Prostate gland (tissue), 2 donors: ENCODE measurements at regions not wholly inside any gene's neighbourhood (a gene's known extent, or its start where the extent isn't known, plus 50 kb on each side); places are given as distances from the start of the nearest gene placed in this dataset.
"Not testable (repeated sequence)": the region's sequence is repeated elsewhere in the genome, so short reads cannot be mapped to it uniquely, and the experiment has no call there.

Experiments
- DNase-seq: peaks from one replicate; pipeline ENCODE4 v3.0.0-alpha.2; 2019; ENCODE audit warnings: low spot score
- H3K27ac ChIP-seq, 2 donors: fragments of 200-600 bp; sonication (generic); 2 replicates each; pipeline ENCODE4 v1.5.1; 2017 to 2019
- H3K27me3 ChIP-seq: fragments of 200-600 bp; sonication (generic); replicated peaks from 2 replicates; pipeline ENCODE4 v1.5.1; 2019; ENCODE audit not compliant: insufficient read depth
- H3K36me3 ChIP-seq, 2 donors: fragments of 200-600 bp; sonication (generic); 1 replicate in 1 of 2; 2 replicates in 1 of 2; pipeline versions ENCODE4 v1.5.1 to v1.8.1; 2017 to 2019
- H3K4me1 ChIP-seq: fragments of 200-600 bp; sonication (generic); replicated peaks from 2 replicates; pipeline ENCODE4 v1.5.1; 2019
- H3K4me3 ChIP-seq, 2 donors: fragments of 200-600 bp; sonication (generic); 2 replicates each; pipeline ENCODE4 v1.5.1; 2017 to 2019
- H3K9me3 ChIP-seq: fragments of 200-600 bp; sonication (generic); 2 replicates; pipeline ENCODE4 v1.5.1; 2017
- POLR2A ChIP-seq: fragments of 450-650 bp; IDR thresholded peaks from one replicate; pipeline ENCODE4 v1.6.1; 2016; ENCODE audit warnings: antibody characterized with exemption, mild to moderate bottlenecking
- POLR2AphosphoS5 ChIP-seq: sonication (generic); formaldehyde crosslinking; IDR thresholded peaks from one replicate; pipeline ENCODE4 v1.6.1; 2017; ENCODE audit warnings: antibody characterized with exemption
- WGBS: methylation state at CpG from one replicate; pipeline ENCODE4 v1.1.5; 2018; 5-methylcytosine and 5-hydroxymethylcytosine counted together
- intact Hi-C: fragments of 100-400 bp; cut with DNase I; formaldehyde crosslinking; loops from one replicate; pipeline ENCODE4 v1.14.2; 2022
- TF ChIP-seq, protein P1 (sequence below), 4 experiments: fragments of 200-600 bp in 2 of 4; fragments of 450-650 bp in 2 of 4; sonication (generic) in 2 of 4; IDR thresholded peaks; 1 replicate in 3 of 4; 2 replicates in 1 of 4; pipeline ENCODE4 v1.5.1; 2016 to 2019; ENCODE audit warnings: antibody characterized with exemption in 4 of 4, mild to moderate bottlenecking in 2 of 4, moderate library complexity in 2 of 4

DNA sequence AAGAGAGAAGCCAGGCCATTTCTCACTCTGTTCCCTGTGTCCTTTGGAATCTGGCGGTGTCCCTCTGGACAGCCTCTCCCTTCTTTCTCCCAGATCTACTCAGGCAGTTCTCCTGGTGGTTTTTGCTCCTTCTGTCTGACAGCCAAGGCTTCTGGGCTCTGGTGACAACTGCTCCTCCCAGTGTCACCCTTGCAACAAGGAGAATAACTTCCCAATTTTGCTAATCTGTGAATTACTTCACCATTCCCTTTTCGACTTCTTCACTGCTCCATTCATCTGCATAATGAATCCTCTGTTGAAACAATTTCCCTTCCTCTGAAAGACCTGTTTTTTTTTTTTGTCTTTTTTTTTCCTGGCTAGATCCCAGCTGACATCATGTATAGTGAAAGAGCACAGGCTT lies 56.3 kb upstream of the PDE3B start:
- no peak overlapping the region for H3K27ac ChIP-seq
- DNase-seq: no peak
- no peak overlapping the region for H3K4me3 ChIP-seq
- intact Hi-C loops: no loop called here
- TF ChIP-seq POLR2AphosphoS5 (no peak), POLR2A (no peak)
- TF ChIP-seq, protein P1, sequence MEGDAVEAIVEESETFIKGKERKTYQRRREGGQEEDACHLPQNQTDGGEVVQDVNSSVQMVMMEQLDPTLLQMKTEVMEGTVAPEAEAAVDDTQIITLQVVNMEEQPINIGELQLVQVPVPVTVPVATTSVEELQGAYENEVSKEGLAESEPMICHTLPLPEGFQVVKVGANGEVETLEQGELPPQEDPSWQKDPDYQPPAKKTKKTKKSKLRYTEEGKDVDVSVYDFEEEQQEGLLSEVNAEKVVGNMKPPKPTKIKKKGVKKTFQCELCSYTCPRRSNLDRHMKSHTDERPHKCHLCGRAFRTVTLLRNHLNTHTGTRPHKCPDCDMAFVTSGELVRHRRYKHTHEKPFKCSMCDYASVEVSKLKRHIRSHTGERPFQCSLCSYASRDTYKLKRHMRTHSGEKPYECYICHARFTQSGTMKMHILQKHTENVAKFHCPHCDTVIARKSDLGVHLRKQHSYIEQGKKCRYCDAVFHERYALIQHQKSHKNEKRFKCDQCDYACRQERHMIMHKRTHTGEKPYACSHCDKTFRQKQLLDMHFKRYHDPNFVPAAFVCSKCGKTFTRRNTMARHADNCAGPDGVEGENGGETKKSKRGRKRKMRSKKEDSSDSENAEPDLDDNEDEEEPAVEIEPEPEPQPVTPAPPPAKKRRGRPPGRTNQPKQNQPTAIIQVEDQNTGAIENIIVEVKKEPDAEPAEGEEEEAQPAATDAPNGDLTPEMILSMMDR (IDR thresholded peaks at IDR 0.05): no peak
- H3K4me1 ChIP-seq: no peaks in the 10 kb centered on the region
- 59% methylated on average over 2 of the region's 2 CpGs for WGBS
- no peaks in the 10 kb centered on the region for H3K27me3 ChIP-seq
- no peaks in the 10 kb centered on the region for H3K36me3 ChIP-seq
- no peaks in the 10 kb centered on the region for H3K9me3 ChIP-seq

DNA sequence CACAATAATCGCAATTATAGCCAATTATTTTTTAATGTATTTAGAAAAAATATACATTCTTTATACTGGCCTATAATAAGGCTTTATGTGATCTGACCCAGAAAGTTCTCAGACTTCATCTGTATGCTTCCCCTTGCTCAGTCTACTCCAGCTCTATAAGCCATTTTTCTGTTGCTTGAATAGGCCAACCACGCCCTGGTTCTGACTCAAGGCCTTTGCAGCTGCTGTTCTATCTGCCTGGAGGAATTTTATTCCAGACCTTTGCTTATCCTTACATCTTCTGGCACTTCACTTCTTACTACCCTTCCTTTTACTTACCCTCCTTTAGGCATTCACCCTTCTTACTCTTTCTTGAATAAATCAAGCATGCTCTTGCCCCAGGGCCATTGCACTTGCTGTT lies 54.9 kb upstream of the PDE3B start:
- H3K27me3 ChIP-seq: no peaks in the 10 kb centered on the region
- TF ChIP-seq, protein P1 (IDR thresholded peaks at IDR 0.05): no peak
- TF ChIP-seq POLR2AphosphoS5: no peak
- no peak for TF ChIP-seq POLR2A
- H3K4me3 ChIP-seq: no peak overlapping the region
- no peaks in the 10 kb centered on the region for H3K9me3 ChIP-seq
- no peaks in the 10 kb centered on the region for H3K36me3 ChIP-seq
- no peak overlapping the region for H3K27ac ChIP-seq
- H3K4me1 ChIP-seq: no peaks in the 10 kb centered on the region
- DNase-seq: no peak
- intact Hi-C loops: no loop called here
- 91% methylated on average over 2 of the region's 2 CpGs for WGBS

DNA sequence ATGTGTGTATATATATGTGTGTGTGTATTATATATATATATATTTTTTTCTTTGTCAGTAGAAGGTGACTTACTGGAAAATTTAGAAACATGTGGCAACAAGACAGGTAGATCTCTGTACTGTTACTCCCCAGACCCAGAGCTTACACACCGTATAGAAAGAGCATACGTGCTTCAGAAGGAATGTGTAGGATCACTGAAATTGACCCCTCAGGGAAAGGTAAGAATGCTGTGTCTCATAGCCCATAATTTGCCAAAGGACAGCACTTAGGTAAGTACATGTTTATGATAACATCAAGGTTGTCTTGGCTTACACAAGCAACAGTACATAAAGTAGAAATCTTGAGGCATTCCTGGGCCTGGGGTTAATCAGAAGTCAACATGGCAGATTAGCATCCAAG lies 54.2 kb upstream of the PDE3B start:
- no peaks in the 10 kb centered on the region for H3K4me1 ChIP-seq
- no peak overlapping the region for H3K27ac ChIP-seq
- no peak for DNase-seq
- no peaks in the 10 kb centered on the region for H3K36me3 ChIP-seq
- no peak overlapping the region for H3K4me3 ChIP-seq
- H3K9me3 ChIP-seq: no peaks in the 10 kb centered on the region
- 71% methylated on average over 2 of the region's 2 CpGs for WGBS
- H3K27me3 ChIP-seq: no peaks in the 10 kb centered on the region
- intact Hi-C loops: no loop called here
- TF ChIP-seq, protein P1 (IDR thresholded peaks at IDR 0.05): no peak
- TF ChIP-seq POLR2A (no peak), POLR2AphosphoS5 (no peak)

DNA sequence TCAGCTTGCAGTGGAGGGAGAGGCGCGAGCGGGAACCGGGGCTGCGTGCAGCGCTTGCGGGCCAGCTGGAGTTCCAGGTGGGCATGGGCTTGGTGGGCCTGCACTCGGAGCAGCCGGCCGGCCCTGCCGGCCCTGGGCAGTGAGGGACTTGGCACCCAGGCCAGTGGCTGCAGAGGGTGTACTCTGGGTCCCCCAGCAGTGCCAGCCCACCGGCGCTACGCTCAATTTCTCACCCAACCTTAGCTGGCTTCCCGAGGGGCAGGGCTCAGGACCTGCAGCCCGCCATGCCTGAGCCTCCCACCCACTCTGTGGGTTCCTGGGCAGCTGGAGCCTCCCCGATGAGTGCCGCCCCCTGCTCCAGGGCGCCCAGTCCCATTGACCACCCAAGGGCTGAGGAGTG lies 52.6 kb upstream of the PDE3B start:
- DNase-seq, H3K4me3 ChIP-seq, H3K27me3 ChIP-seq, H3K4me1 ChIP-seq, H3K36me3 ChIP-seq, intact Hi-C loops, H3K9me3 ChIP-seq, H3K27ac ChIP-seq: not testable (repeated sequence)
- WGBS: 97% methylated on average over 19 of the region's 19 CpGs

DNA sequence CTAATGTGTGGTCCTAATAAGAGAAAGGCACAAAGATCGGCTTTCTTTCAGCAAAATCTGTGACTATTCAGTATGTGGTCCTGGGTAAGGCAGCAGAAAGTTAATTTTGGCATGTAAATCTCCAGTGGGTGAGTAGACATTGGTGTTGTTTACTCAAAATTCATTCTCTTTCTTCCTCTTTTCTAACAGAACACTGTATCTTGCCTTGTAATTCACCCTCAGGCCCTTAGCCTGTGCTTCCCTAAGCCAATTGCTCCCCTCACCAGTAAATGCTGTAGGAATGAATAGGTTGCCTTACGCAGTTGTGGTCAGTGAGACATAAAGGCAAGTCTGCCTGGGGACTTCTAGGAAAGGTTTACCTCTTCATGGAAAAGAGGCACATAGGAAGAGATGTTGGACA lies 49.9 kb upstream of the PDE3B start:
- TF ChIP-seq, protein P1 (IDR thresholded peaks at IDR 0.05): no peak
- TF ChIP-seq POLR2A (no peak), POLR2AphosphoS5 (no peak)
- DNase-seq: no peak
- H3K27ac ChIP-seq: no peak overlapping the region
- no peaks in the 10 kb centered on the region for H3K9me3 ChIP-seq
- H3K4me1 ChIP-seq: no peaks in the 10 kb centered on the region
- H3K27me3 ChIP-seq: no peaks in the 10 kb centered on the region
- H3K36me3 ChIP-seq: no peaks in the 10 kb centered on the region
- H3K4me3 ChIP-seq: no peak overlapping the region
- 95% methylated on average over 2 of the region's 2 CpGs for WGBS
- intact Hi-C loops: no loop called here
